ENCODE measurements at regions not wholly inside any gene's neighbourhood (a gene's known extent, or its start where the extent isn't known, plus 50 kb on each side); places are given as distances from the start of the nearest gene placed in this dataset.

DNA sequence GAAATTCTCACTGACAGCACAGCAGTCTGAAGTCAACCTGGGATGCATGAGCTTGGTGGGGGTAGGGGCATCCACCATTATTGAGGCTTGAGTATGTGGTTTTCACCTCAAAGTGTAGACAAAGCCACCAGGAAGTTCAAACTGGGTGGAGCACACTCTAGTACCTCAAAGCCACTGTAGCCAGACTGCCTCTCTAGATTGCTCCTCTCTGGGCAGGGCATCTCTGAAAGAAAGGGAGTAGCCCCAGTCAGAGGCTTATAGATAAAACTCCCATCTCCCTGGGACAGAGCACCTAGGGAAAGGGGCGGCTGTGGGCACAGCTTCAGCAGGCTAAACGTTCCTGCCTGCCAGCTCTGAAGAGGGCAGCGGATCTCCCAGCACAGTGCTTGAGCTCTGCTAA, 143.0 kb downstream of the KITLG start:
- no peak for TF ChIP-seq EZH2 (IDR thresholded peaks at IDR 0.05; ENCODE audit: insufficient read depth, poor library complexity, severe bottlenecking)
- no peak for TF ChIP-seq EZH2phosphoT487 (IDR thresholded peaks at IDR 0.05; ENCODE audit: insufficient read depth, low read depth)

Data from GM23248 (cell line).